PFSK-1 (cell line): ENCODE measurements at regions not wholly inside any gene's neighbourhood (a gene's known extent, or its start where the extent isn't known, plus 50 kb on each side); places are given as distances from the start of the nearest gene placed in this dataset.

Experiments used
- FOXP2 ChIP-seq: optimal IDR thresholded peaks from 2 replicates; pipeline ENCODE3; 2011; ENCODE audit warnings: borderline replicate concordance, control low read depth, inconsistent platforms; ENCODE audit not compliant: insufficient read depth; ENCODE audit errors: extremely low read length, extremely low read depth
- POLR2AphosphoS5 ChIP-seq: IDR thresholded peaks from 2 replicates; pipeline ENCODE4 v1.6.1; 2012; ENCODE audit warnings: low read depth, mild to moderate bottlenecking, control low read depth, low read length, moderate library complexity
- SIN3A ChIP-seq: IDR thresholded peaks from 2 replicates; pipeline ENCODE4 v1.6.1; 2012; ENCODE audit warnings: mild to moderate bottlenecking, low read length, moderate library complexity, borderline replicate concordance; ENCODE audit not compliant: insufficient read depth

- no peak for TF ChIP-seq FOXP2
- TF ChIP-seq POLR2AphosphoS5, result no peak
- TF ChIP-seq SIN3A, result no peak
These were observed 237.7 kb upstream of the DACH1 start for GRCh38 chr13:72104656-72105180.
